RKO (cell line): ENCODE measurements at regions not wholly inside any gene's neighbourhood (a gene's known extent, or its start where the extent isn't known, plus 50 kb on each side); places are given as distances from the start of the nearest gene placed in this dataset.

ENCODE experiments used
- DNase-seq: peaks from one replicate; pipeline ENCODE4 v3.0.0-alpha.2; 2016; ENCODE audit warnings: low spot score

DNA sequence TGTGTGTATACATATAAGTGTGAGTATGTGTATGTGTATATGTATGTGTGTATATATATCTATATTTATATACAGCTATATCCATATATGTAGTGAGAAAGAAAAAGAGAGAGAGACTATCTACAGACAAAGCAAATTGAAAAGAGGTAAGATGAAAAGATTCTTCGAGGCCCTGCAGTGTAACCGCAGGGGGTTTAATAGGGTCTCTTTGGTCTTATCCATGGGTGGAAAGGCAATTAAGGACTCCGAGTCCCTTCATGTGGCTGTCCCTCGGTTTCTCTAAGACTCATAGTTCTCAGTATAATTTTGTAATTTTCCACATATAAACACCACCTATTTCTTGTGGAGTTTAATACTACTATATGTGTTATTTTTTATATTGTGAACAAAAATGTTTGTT, 50.6 kb upstream of the JAZF1 start:
- no peak for DNase-seq

DNA sequence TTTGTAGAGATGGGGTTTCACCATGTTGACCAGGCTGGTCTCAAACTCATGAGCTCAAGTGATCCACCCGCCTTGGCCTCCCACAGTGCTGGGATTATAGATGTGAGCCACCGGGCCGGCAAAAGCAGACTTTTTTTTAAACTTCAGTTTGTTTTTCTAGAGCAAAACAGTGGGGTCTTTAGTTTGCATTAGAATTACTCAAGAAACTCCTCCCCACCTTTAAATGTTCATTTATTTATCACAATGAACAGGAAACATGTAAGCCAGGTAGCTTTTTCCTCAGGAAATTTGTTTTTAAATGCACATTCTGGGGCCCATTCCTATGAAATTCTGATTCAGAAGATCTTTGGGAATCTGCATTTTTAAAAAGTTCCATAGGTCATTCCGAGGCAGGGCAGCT, 56.0 kb upstream of the JAZF1 start:
- no peak for DNase-seq

DNA sequence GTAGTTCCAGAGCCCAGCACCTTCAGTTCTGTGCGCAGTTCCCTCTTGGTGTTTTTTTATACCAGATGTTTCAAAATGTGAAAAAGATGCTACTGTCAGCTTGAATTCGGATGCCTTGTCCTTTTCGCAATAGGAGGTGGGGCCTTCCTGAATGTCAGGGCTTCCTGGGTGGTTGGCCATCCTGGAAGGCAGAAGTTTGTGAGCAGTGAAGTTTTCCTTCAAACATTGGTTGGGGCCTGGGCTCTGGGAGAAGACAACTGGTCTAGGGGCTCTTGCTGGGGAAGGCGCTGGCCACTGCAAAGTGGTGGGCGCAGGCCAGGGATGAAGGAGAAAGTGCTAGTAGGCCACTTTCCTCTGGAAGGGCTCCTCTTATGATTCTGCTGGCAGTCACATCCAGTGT, 56.8 kb upstream of the JAZF1 start:
- DNase-seq: no peak

DNA sequence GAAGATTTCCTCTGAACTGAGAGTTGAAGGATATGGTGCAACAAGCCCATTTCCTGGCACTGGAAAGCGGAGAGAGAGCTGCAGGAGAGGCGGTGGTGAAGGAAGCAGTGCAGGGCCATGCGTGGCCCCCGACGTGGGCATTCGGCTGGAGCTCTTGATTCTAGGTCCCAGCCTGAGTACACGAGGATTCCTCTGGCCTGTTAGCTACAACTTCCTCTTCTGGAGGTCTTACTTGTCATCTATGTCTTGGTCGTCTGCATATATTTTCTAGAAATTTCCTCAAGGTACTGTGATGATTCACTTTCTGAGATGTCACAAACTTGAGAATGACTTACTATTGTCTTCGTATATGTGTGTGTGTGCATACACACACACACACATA, 59.2 kb upstream of the JAZF1 start:
- no peak for DNase-seq

DNA sequence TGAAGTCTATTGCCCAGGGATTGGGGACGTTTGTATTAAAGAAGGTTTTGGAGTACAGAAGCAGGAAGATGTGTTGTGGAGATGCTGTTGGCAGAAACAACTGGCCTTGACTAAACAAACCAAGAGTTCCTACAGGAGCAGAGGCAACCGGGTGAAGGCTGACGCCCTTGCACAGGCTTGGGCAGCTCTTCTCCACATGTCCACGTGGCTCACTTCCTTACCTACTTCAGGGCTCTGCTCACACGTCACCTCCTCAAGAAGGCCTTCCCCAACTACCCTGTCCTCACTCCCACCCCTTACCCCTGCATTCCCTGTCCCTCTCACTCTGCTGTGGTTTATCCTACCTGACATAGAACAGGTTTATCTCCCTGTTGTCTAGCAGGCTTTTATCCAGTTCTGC, 59.9 kb upstream of the JAZF1 start:
- DNase-seq: no peak

- DNase-seq: no peak
Observed at GRCh38 chr7:28243861-28244260, 63.3 kb upstream of the JAZF1 start.

- no peak for DNase-seq
Observed at GRCh38 chr7:28245123-28245878, 64.7 kb upstream of the JAZF1 start.

- DNase-seq: no peak
Observed at GRCh38 chr7:28246921-28247461, 66.4 kb upstream of the JAZF1 start.

DNA sequence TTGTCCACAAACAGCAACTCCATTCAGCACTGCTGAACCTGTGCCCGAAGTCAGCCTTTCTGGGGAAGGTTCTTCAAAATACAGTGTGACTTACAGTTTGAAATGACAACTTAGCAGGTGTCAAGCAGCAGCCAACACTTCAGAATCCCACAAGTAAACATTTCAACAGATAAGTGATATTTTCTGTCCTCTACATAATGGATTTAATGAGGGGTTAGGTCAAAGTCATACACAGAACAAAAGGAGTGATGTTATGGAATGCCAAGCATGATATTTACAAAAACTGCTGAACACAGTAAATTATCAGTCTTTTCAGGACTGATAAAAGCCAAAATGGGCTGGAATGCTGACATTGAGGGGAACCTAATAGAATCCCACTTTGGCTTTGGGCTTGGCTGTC, 77.6 kb upstream of the JAZF1 start:
- DNase-seq: no peak

- no peak for DNase-seq
Observed at GRCh38 chr7:28260969-28261368, 80.4 kb upstream of the JAZF1 start.

DNA sequence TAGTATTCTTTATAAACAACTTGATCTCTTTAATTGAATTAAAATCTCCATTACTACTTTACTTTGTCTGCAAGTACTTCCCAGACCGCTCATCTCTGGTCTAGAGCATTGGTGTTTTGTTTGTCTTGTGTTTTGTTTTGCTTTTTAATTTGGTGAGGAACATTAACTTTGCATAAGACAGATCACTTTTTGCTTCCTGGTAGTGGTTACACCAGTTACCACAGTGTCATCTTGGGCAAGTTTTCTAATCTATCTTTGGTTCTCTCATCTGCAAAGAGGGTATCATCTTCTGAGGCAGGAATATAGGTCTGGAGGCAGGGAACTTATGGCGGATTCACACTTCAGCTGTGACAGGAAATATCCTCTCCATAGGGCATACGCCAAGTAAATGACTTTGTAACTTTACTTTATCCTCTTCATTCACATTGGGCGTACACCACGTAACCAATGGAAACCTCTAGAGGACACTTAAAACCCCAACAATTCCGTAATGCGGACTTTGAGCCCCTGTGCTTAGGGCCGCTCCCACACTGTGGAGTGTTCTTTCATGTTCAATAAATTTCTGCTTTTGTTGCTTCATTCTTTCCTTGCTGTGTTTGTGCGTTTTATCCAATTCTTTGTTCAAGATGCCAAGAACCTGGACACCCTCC, 83.2 kb upstream of the JAZF1 start:
- no peak for DNase-seq

- no peak for DNase-seq
Observed at GRCh38 chr7:28266402-28266801, 85.8 kb upstream of the JAZF1 start.

DNA sequence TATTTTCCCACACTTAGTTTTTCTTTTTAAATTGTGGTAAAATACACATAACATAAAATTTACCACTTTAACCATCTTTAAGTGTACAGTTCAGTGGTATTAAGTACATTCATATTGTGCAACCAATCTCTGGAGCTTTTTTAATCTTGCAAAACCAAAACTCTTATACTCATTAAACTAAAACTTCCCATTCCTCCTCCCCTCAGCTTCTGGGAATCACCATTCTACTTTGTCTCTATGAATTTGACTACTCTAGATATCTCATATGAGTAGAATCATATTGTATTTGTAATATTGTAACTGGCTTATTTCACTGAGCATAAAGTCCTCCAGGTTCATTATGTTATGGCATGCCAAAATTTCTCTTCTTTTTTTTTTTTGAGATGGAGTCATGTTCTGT, 86.4 kb upstream of the JAZF1 start:
- DNase-seq: no peak

- no peak for DNase-seq
Observed at GRCh38 chr7:28269700-28270361, 89.2 kb upstream of the JAZF1 start.

- DNase-seq: no peak
Observed at GRCh38 chr7:28270536-28270935, 89.9 kb upstream of the JAZF1 start.

DNA sequence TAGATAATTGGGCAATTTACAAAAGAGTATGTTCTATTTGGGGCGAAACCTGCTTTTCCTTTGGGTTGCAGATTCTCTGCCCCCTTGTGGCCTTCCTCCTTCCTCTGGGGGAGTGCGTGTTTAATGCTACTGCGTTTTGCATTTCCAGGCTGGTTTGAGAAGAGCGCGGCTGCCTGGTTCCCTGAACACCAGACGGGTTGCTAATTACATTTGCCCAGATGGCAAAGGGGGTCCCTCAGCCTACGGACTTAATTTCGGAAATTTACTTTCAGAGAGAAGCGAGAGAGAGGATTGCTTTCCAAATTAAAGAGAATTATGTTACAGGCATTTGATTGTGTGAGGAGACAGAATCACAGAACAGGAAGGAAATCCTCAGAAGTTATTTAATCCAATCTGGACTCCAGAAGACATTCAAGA, 91.9 kb upstream of the JAZF1 start:
- peak; percentile 7 for DNase-seq

GRCh38 chr7:28276298-28276697, 95.7 kb upstream of the JAZF1 start:
- DNase-seq: no peak

DNA sequence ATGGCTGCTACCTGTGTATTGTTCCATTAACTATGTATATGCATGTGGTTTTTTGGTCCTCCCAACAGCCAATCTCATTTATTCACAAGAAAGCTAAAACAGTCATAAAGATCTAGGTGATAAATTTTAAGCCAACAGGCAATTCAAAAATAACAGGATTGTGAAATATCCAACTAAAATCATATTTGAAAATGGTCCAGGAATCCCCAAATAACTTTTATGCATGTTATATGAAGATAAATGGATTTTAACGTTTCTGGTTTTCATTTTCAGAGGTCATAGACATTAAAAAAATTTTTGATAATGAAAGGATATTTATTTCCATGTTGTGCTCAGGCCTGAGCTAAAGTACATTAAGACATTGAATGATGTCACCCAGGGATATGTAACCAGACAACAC, 96.8 kb upstream of the JAZF1 start:
- DNase-seq: no peak

DNA sequence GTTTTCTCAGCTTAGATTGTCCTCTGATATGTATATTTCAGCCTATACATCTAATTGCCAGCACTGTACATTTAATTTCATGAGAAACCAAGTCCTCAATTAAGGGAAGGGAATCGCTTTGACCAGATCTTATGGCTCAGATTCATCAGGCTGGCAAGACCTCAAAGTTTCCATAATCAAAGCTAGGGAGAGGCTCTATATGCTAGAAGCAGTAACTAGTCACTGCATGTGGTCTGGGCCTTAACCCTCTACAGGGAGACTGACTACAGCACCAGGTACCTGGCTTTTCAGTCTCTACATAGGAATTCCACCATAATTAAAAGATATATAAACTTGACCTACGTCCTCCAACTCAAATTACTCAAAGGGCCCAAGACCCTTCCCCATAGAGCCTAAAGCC, 97.4 kb upstream of the JAZF1 start:
- no peak for DNase-seq

GRCh38 chr7:28280516-28280915, 99.9 kb upstream of the JAZF1 start:
- DNase-seq: no peak

- DNase-seq: no peak
Observed at GRCh38 chr7:28290496-28290895, 109.9 kb upstream of the JAZF1 start.

GRCh38 chr7:28291559-28291958, 111.0 kb upstream of the JAZF1 start:
- no peak for DNase-seq

DNA sequence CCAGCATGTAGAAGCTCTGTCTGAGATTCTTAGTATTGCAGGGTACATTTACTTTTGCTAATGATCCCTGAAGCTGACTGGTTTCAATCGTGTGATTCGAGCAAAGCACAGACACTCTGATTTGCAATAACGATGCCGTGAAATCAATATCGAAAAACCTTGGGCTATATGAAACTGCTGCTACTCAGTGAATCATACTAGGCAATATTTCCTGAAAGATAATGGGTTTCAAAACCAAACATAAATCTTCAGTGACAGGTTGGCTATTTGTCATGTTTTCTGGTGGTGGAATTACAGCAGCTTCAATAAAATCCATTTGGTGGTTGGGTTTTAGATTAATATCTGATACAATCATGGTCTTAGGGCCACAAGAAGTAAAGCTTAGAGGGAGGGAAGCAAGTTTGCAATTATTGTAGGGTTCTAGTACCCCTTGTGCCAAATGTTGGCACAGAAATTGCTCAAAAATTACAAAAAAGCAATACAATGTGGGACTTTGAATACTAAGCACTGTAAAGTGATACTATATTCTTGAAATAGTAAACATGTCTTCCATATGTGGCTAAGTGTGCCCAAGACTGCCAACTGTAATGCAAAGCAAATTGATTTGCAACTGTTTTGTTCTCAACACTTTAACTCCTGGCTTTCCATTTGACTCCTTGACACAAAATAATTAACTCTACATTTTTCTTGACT, 112.4 kb upstream of the JAZF1 start:
- DNase-seq: no peak
